Neural cell (in vitro differentiated cells): ENCODE measurements at regions not wholly inside any gene's neighbourhood (a gene's known extent, or its start where the extent isn't known, plus 50 kb on each side); places are given as distances from the start of the nearest gene placed in this dataset.

Source experiments
- REST ChIP-seq: IDR thresholded peaks from 2 replicates; pipeline ENCODE4 v1.6.1; 2012; ENCODE audit warnings: borderline replicate concordance
- SMC3 ChIP-seq: fragments of 450-650 bp; conservative IDR thresholded peaks from 2 replicates; pipeline ENCODE4 v1.6.1; 2014; ENCODE audit warnings: antibody characterized with exemption, mild to moderate bottlenecking, moderate library complexity; ENCODE audit not compliant: poor library complexity

GRCh38 chr6:22356362-22356940, 59.6 kb upstream of the PRL start:
- TF ChIP-seq REST (no peak), SMC3 (no peak)
